ENCODE measurements at regions not wholly inside any gene's neighbourhood (a gene's known extent, or its start where the extent isn't known, plus 50 kb on each side); places are given as distances from the start of the nearest gene placed in this dataset.

DNA sequence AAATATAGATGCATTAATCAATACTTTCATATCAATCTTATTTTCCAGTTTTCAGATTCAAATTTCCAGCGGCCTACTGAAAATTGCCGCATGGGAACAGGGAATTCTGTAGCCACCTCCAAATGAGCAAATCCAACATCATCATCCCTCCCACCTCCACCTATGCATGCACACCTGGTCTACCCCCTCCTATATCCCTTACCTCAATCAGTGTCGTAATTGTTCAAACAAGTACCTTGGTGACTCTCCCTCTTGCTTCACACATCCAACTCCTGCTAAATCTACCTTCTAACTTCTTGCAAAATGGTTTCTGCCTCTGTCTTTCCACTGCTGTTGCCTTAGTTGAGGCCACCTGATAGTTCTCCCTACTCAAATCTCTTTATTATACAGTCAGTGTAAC is 160.1 kb downstream of the SOX9 start:
- no peaks in the 10 kb centered on the region for H3K4me1 Mint-ChIP-seq
- no peaks in the 10 kb centered on the region for H3K36me3 Mint-ChIP-seq
- CTCF ChIA-PET = no interaction called here
- no peaks in the 10 kb centered on the region for H3K9me3 Mint-ChIP-seq (ENCODE audit: low read depth)
- no peak for DNase-seq
- H3K27ac Mint-ChIP-seq = no peak overlapping the region
- H3K27me3 Mint-ChIP-seq = no peaks in the 10 kb centered on the region
- no peak overlapping the region for H3K4me3 Mint-ChIP-seq
- ATAC-seq = no peak

DNA sequence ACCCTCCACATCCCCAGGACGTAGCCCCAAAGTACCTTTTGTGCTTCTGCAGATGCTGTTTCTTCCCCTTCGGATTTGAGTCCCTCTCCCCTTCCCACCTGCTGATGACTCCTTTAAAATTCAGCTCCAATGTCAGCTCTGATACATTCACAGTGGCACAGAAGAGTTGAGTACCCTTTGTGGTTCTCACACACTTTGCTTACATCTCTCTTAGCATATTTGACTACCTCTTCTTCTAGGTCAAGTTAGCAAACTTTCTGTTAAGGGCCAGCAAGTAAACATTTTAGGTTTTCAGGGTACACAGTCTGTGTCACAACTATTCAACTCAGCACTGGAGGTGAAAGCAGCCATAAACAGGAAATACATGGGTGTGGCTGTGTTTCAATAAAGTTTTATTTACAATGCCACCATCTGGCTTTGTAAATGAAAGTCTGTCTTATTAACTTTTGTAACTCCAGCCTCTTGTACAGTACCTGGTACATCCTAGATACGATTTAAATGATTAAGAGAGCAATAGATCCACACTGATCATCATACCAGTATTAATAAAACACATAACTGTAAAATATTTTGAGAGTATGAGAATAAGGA is 161.7 kb downstream of the SOX9 start:
- Mint-ChIP-seq H3K4me1 (no peaks in the 10 kb centered on the region), H3K36me3 (no peaks in the 10 kb centered on the region), H3K27ac (no peak overlapping the region), H3K9me3 (ENCODE audit: low read depth) (no peaks in the 10 kb centered on the region), H3K4me3 (no peak overlapping the region), H3K27me3 (no peaks in the 10 kb centered on the region)
- ATAC-seq = no peak
- no peak for DNase-seq
- CTCF ChIA-PET = no interaction called here

GRCh38 chr17:72284806-72285205 is 164.0 kb downstream of the SOX9 start:
- DNase-seq (no peak), ATAC-seq (no peak)
- Mint-ChIP-seq H3K36me3 (no peaks in the 10 kb centered on the region), H3K27ac (no peak overlapping the region), H3K4me1 (no peaks in the 10 kb centered on the region), H3K4me3 (no peak overlapping the region), H3K27me3 (no peaks in the 10 kb centered on the region), H3K9me3 (ENCODE audit: low read depth) (no peaks in the 10 kb centered on the region)
- CTCF ChIA-PET = no interaction called here

DNA sequence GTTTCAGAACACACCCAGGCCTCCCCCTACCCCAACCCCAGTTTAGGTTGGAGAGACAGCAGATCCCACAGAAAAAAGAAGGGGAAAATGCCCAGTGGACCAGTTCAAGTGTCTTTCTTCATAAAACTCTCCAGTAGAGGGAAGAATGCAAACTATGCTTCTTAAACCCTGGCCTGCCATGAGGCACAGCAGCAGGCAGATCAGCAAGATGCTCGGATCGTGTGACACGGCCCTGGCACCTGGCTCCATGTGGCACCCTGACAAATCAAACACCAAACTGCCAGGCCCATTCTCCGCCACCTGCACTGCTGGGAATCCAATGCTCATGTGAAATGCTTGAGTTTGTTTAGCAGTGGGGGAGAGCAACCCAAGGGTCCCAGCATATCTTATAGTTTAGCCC is 166.8 kb downstream of the SOX9 start:
- H3K27ac Mint-ChIP-seq = no peak overlapping the region
- no peak for ATAC-seq
- H3K4me1 Mint-ChIP-seq = no peaks in the 10 kb centered on the region
- H3K27me3 Mint-ChIP-seq = no peaks in the 10 kb centered on the region
- H3K36me3 Mint-ChIP-seq = no peaks in the 10 kb centered on the region
- no peaks in the 10 kb centered on the region for H3K9me3 Mint-ChIP-seq (ENCODE audit: low read depth)
- no peak for DNase-seq
- CTCF ChIA-PET = no interaction called here
- no peak overlapping the region for H3K4me3 Mint-ChIP-seq

DNA sequence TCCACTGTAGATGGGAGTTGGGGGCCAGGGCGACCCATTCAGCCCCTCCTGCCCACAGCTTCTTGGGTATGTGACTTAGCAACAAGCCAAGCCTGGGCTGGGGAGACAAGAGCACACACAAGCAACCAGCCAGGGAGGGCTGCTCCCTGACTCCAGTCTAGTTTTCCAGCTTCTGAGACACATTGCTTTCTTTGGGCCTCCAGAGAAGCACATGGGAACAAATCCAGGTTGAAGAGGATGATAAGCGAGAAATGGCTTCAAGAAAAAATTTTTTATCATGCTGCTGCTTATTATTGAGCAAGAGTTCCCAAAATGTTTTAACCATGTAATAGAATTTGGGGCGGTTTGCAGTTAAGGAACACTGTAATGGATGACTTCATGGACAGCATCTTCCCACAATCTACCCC is 173.7 kb downstream of the SOX9 start:
- H3K27ac Mint-ChIP-seq = no peak overlapping the region
- DNase-seq (no peak), ATAC-seq (no peak)
- no peaks in the 10 kb centered on the region for H3K36me3 Mint-ChIP-seq
- H3K27me3 Mint-ChIP-seq = no peaks in the 10 kb centered on the region
- H3K4me1 Mint-ChIP-seq = no peaks in the 10 kb centered on the region
- H3K4me3 Mint-ChIP-seq = no peak overlapping the region
- CTCF ChIA-PET = no interaction called here
- peaks cover 2% of the 10 kb centered on the region for H3K9me3 Mint-ChIP-seq (ENCODE audit: low read depth)

DNA sequence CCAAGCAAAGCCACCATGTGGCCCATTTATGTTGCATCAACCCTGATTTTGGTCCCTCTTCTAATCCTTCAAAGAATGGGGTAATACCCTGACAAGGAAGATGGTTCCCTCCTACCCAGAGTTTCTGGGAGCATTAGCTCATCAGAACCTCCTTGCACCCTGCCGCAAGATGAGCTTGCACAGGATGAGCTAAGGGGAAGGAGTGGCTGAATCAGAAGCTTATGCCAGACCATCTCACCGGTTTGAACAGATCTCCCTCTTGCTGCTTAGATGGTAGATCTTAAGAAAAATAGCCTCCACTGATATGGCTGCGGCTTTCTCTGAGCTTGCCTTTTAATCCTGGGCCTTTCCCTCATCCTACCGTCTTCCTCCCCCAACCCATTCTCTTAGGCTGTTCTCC is 175.1 kb downstream of the SOX9 start:
- no peaks in the 10 kb centered on the region for H3K36me3 Mint-ChIP-seq
- no peak overlapping the region for H3K27ac Mint-ChIP-seq
- H3K4me1 Mint-ChIP-seq = no peaks in the 10 kb centered on the region
- DNase-seq = no peak
- CTCF ChIA-PET = no interaction called here
- peaks cover 2% of the 10 kb centered on the region for H3K9me3 Mint-ChIP-seq (ENCODE audit: low read depth)
- no peak for ATAC-seq
- H3K4me3 Mint-ChIP-seq = no peak overlapping the region
- no peaks in the 10 kb centered on the region for H3K27me3 Mint-ChIP-seq

- Mint-ChIP-seq H3K27me3 (no peaks in the 10 kb centered on the region), H3K27ac (no peak overlapping the region), H3K9me3 (ENCODE audit: low read depth) (peaks cover 2% of the 10 kb centered on the region), H3K4me1 (no peaks in the 10 kb centered on the region), H3K4me3 (no peak overlapping the region), H3K36me3 (no peaks in the 10 kb centered on the region)
- ATAC-seq (no peak), DNase-seq (no peak)
- CTCF ChIA-PET = no interaction called here
Observed at GRCh38 chr17:72296456-72296855, 175.6 kb downstream of the SOX9 start.

GRCh38 chr17:72297326-72298115 is 176.7 kb downstream of the SOX9 start:
- ATAC-seq = no peak
- Mint-ChIP-seq H3K4me3 (no peak overlapping the region), H3K27ac (no peak overlapping the region), H3K9me3 (ENCODE audit: low read depth) (peaks cover 2% of the 10 kb centered on the region), H3K27me3 (no peaks in the 10 kb centered on the region), H3K36me3 (no peaks in the 10 kb centered on the region), H3K4me1 (no peaks in the 10 kb centered on the region)
- CTCF ChIA-PET = no interaction called here
- DNase-seq = no peak

DNA sequence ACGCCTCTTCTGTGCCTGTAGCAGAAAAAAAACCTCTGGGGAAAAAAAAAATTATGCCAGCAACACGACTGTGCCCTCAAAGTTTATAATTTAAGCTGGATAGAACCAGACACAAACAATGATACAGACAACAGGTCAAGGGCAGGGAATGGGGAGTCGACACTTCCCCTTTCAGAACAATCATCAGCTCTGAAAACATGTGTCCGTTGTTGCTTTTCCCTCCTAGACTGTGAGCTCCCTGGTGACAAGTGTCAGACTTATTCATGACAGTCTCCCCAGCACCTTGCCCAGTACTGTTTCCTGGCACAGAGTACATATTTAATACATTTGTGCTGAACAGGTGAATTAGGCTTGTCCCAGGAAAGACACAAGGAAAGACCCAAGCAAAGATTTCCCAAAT is 178.3 kb downstream of the SOX9 start:
- H3K4me3 Mint-ChIP-seq = no peak overlapping the region
- CTCF ChIA-PET = no interaction called here
- no peak for DNase-seq
- H3K4me1 Mint-ChIP-seq = no peaks in the 10 kb centered on the region
- no peak overlapping the region for H3K27ac Mint-ChIP-seq
- ATAC-seq = no peak
- H3K27me3 Mint-ChIP-seq = no peaks in the 10 kb centered on the region
- H3K36me3 Mint-ChIP-seq = no peaks in the 10 kb centered on the region
- H3K9me3 Mint-ChIP-seq (ENCODE audit: low read depth) = peaks cover 2% of the 10 kb centered on the region

DNA sequence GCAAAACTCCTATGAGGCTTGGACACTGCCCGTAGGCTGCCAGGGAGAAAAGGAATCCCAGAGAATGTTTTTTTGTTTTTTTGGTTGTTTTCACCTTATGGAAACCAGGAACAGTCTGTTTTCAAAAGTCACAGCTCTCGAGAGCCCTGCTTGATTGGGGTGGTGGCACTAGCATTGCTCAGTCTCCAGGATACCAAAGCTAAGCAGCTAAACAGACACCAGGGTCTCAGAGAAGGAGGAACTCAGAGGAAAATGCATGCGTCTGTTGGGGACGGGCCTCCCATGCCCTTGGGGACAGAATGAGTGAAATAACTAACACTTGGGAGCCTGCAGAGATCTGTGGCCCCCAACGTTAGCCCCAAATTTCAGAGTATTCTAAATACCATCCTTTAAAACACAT is 178.8 kb downstream of the SOX9 start:
- Mint-ChIP-seq H3K4me1 (no peaks in the 10 kb centered on the region), H3K27ac (no peak overlapping the region), H3K4me3 (no peak overlapping the region), H3K36me3 (no peaks in the 10 kb centered on the region), H3K9me3 (ENCODE audit: low read depth) (peaks cover 2% of the 10 kb centered on the region), H3K27me3 (no peaks in the 10 kb centered on the region)
- CTCF ChIA-PET = no interaction called here
- DNase-seq (no peak), ATAC-seq (no peak)

- CTCF ChIA-PET = no interaction called here
- H3K27me3 Mint-ChIP-seq = no peaks in the 10 kb centered on the region
- H3K9me3 Mint-ChIP-seq (ENCODE audit: low read depth) = no peaks in the 10 kb centered on the region
- ATAC-seq = no peak
- no peak for DNase-seq
- no peaks in the 10 kb centered on the region for H3K4me1 Mint-ChIP-seq
- no peak overlapping the region for H3K4me3 Mint-ChIP-seq
- H3K27ac Mint-ChIP-seq = no peak overlapping the region
- H3K36me3 Mint-ChIP-seq = no peaks in the 10 kb centered on the region
Observed at GRCh38 chr17:72301887-72302286, 181.1 kb downstream of the SOX9 start.

DNA sequence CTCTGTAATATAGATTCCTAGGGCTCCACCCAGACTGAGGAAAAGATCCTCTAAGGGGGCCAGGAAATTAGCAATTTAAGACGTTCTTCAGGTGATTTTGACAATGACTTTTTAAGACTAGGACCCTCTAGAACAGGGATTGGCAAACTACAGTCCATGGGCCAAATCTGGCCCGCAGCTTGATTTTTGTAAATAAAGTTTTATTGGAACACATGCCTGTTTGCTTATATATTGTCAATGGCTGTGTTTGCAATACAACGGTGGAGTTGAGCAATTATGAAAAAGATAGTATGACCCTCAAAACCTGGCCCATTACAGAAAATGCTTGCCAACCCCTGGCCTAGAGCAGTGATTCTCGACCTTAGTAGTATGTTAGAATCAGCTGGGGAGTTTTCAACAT is 181.9 kb downstream of the SOX9 start:
- CTCF ChIA-PET = no interaction called here

DNA sequence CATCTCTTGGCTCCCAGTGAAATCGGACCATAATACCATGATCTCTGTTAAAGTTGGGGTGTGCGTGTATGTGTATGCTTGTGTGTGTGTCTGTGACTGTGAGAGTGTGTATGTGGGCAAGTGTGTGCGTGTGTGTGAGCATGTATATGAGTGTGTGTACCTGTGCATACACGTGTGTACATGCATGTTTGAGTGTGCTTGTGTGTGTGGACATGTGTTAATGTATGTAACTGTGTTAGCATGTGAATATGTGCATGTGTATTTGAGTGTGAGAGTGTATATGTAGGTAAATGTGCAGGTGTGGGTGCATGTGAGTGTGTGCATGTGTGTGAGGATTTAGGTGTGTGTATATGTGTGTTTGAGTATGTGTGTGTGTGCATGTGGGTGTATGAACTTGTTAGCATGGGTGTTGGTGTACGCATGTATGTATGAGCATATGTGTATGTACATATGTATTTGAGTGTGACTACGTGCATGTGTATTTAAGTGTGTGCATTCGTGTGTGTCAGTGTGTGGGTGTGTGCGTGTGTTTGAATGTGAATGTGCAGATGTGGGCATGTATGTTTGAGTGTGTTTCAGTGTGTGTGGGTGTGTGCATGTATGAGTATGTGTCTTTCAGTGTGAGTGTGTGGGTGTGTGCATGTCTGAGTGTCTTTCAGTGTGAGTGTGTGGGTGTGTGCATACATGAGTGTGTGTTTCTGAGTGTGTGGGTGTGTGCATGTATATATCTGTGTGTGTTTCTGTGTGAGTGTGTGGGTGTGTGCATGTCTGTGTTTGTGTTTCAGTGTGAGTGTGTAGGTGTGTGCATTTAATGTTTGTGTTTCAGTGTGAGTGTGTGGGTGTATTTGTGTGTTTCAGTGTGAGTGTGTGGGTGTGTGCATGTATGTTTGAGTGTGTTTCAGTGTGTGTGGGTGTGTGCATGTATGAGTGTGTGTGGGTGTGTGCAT is 183.2 kb downstream of the SOX9 start:
- ATAC-seq (no peak), DNase-seq (no peak)
- H3K27ac Mint-ChIP-seq = no peak overlapping the region
- no peak overlapping the region for H3K4me3 Mint-ChIP-seq
- CTCF ChIA-PET = no interaction called here
- no peaks in the 10 kb centered on the region for H3K36me3 Mint-ChIP-seq
- H3K9me3 Mint-ChIP-seq (ENCODE audit: low read depth) = no peaks in the 10 kb centered on the region
- no peaks in the 10 kb centered on the region for H3K4me1 Mint-ChIP-seq
- no peaks in the 10 kb centered on the region for H3K27me3 Mint-ChIP-seq

More for the DNA sequence above, 181.9 kb downstream of the SOX9 start:
- DNase-seq = no peak
- Mint-ChIP-seq H3K27me3 (no peaks in the 10 kb centered on the region), H3K36me3 (no peaks in the 10 kb centered on the region), H3K4me1 (no peaks in the 10 kb centered on the region), H3K4me3 (no peak overlapping the region), H3K27ac (no peak overlapping the region), H3K9me3 (ENCODE audit: low read depth) (no peaks in the 10 kb centered on the region)
- no peak for ATAC-seq

DNA sequence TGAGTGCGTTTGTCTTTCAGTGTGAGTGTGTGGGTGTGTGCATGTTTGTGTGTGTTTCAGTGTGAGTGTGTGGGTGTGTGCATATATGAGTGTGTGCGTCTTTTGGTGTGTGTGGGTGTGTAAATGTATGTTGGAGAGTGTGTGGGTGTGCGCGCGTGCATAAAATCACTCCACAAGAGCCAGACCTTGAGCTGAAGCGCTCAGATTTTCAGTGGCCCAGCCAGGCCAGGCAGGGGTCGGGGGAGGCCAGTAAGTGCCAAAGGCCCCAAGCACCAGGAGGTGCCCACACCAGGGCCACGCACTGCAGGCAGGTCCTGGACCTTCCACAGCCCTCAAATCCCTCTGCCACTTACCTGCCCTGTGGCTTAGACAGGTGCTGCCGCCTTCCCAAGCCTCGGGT is 184.0 kb downstream of the SOX9 start:
- Mint-ChIP-seq H3K27ac (no peak overlapping the region), H3K36me3 (no peaks in the 10 kb centered on the region), H3K9me3 (ENCODE audit: low read depth) (no peaks in the 10 kb centered on the region), H3K4me3 (no peak overlapping the region), H3K4me1 (no peaks in the 10 kb centered on the region), H3K27me3 (no peaks in the 10 kb centered on the region)
- CTCF ChIA-PET = no interaction called here
- DNase-seq (no peak), ATAC-seq (no peak)
